ENCODE measurements at regions not wholly inside any gene's neighbourhood (a gene's known extent, or its start where the extent isn't known, plus 50 kb on each side); places are given as distances from the start of the nearest gene placed in this dataset.

DNA sequence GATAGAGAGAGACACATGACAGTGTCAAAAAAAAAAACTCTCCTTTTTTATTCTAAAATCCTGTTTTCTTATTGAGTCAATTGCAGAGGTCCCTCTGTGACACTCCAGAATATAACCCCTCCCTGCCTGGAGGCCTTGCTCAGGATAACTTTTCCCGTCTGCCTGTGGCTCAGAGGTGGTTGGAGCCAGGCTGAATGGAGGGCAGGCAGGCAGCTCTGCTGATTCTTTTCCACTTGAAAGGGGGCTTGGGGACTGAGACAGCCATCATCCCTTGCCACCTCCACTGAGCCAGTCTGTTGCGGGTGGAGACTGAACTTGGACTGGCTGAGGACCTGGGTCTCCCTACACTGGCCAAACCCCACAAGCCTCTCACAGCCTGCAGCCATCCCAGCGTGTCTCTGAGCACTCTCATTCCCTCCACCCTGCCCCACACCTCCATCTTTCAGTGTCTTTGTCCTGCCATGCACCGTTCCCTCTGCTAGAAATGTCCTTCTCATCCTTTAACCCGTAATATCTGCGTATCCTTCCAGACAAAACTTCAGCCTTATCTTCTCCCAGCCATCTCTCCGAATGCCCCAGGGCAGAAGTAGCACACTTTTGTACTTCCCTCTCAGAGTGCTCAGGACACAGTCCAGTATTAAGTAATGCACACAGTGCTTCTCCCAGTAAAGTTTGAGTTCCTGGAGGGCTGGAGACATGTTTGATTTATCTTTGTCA, 139.9 kb downstream of the CHIC2 start:
- intact Hi-C loops (cut with micrococcal nuclease): no loop called here
- Histone ChIP-seq H3K27me3 (ENCODE audit: low read length) (no peaks in the 10 kb centered on the region), H3K36me3 (ENCODE audit: low read depth, low read length) (no peaks in the 10 kb centered on the region), H3K9me2 (replicated peaks; ENCODE audit: low read length) (no peaks in the 10 kb centered on the region), H3K9ac (ENCODE audit: low read length) (no peak overlapping the region), H3K27ac (ENCODE audit: low read length) (no peak overlapping the region), H3F3A (ENCODE audit: low read length, unreplicated experiment) (no peaks in the 10 kb centered on the region), H2AFZ (ENCODE audit: low read length) (no peak overlapping the region), H3K79me2 (ENCODE audit: low read length) (no peaks in the 10 kb centered on the region), H3K4me3 (ENCODE audit: low read length) (no peak overlapping the region), H3K4me1 (ENCODE audit: insufficient read depth, low read length) (peaks cover 48% of the 10 kb centered on the region), H4K20me1 (ENCODE audit: low read length) (no peaks in the 10 kb centered on the region), H3K9me3 (ENCODE audit: low read length) (no peaks in the 10 kb centered on the region), H3K4me2 (ENCODE audit: low read length) (peak overlapping the region; percentile 17)
- TF ChIP-seq EZH2phosphoT487 (IDR thresholded peaks at IDR 0.05; ENCODE audit: borderline replicate concordance, low read length): no peak
- TF ChIP-seq, protein P1, sequence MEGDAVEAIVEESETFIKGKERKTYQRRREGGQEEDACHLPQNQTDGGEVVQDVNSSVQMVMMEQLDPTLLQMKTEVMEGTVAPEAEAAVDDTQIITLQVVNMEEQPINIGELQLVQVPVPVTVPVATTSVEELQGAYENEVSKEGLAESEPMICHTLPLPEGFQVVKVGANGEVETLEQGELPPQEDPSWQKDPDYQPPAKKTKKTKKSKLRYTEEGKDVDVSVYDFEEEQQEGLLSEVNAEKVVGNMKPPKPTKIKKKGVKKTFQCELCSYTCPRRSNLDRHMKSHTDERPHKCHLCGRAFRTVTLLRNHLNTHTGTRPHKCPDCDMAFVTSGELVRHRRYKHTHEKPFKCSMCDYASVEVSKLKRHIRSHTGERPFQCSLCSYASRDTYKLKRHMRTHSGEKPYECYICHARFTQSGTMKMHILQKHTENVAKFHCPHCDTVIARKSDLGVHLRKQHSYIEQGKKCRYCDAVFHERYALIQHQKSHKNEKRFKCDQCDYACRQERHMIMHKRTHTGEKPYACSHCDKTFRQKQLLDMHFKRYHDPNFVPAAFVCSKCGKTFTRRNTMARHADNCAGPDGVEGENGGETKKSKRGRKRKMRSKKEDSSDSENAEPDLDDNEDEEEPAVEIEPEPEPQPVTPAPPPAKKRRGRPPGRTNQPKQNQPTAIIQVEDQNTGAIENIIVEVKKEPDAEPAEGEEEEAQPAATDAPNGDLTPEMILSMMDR (conservative IDR thresholded peaks at IDR 0.05; ENCODE audit: low read depth, low read length): no peak
- no peak for TF ChIP-seq EZH2 (IDR thresholded peaks at IDR 0.05; ENCODE audit: low read length, unreplicated experiment)
- no peak for DNase-seq
- BruUV-seq (replicated peaks): no TSS peak
- ChIA-PET CTCF (interaction anchor here (0.6 kb wide), 1 partner anchor 61 kb away, joined by 3 read pairs; no protein-coding TSS in a partner anchor), POLR2A (ENCODE audit: unreplicated experiment) (no interaction called here)
- ATAC-seq: no peak

DNA sequence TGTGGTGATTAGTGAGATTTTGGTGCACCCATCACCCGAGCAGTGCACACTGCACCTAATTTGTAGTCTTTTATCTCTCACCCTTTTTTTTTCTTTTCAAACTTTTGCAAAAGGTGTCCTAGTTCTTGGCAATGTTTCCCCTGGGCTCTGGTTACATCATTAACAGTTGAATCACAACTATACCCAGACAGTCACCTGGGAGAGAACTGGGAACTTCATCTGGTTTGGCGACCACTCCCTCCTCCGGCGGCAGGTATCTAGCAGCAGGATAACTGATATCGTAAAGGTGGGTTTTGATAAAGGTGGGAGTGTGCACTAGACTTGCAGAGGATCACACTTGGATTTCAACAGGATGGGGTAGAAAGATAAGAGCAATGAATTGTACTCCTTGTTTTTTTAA, 140.5 kb downstream of the CHIC2 start:
- peak overlapping the region; percentile 17 for H3K4me2 ChIP-seq (ENCODE audit: low read length)
- H4K20me1 ChIP-seq (ENCODE audit: low read length): no peaks in the 10 kb centered on the region
- DNase-seq (peak; percentile 65), ATAC-seq (peak; percentile 31; the same call in 1 of the 2 replicates)
- H2AFZ ChIP-seq (ENCODE audit: low read length): no peak overlapping the region
- no peaks in the 10 kb centered on the region for H3K27me3 ChIP-seq (ENCODE audit: low read length)
- no peaks in the 10 kb centered on the region for H3K9me2 ChIP-seq (replicated peaks; ENCODE audit: low read length)
- H3F3A ChIP-seq (ENCODE audit: low read length, unreplicated experiment): no peaks in the 10 kb centered on the region
- TF ChIP-seq EZH2 (IDR thresholded peaks at IDR 0.05; ENCODE audit: low read length, unreplicated experiment) (no peak), EZH2phosphoT487 (IDR thresholded peaks at IDR 0.05; ENCODE audit: borderline replicate concordance, low read length) (no peak)
- TF ChIP-seq, protein P1 (conservative IDR thresholded peaks at IDR 0.05; ENCODE audit: low read depth, low read length): no peak
- H3K9me3 ChIP-seq (ENCODE audit: low read length): no peaks in the 10 kb centered on the region
- no TSS peak for BruUV-seq (replicated peaks)
- CTCF ChIA-PET: interaction anchor here (0.6 kb wide), 1 partner anchor 62 kb away, joined by 3 read pairs; no protein-coding TSS in a partner anchor
- no peaks in the 10 kb centered on the region for H3K36me3 ChIP-seq (ENCODE audit: low read depth, low read length)
- H3K27ac ChIP-seq (ENCODE audit: low read length): no peak overlapping the region
- no peak overlapping the region for H3K4me3 ChIP-seq (ENCODE audit: low read length)
- H3K9ac ChIP-seq (ENCODE audit: low read length): no peak overlapping the region
- intact Hi-C loops (cut with micrococcal nuclease): no loop called here
- no peaks in the 10 kb centered on the region for H3K79me2 ChIP-seq (ENCODE audit: low read length)
- H3K4me1 ChIP-seq (ENCODE audit: insufficient read depth, low read length): peaks cover 43% of the 10 kb centered on the region
- POLR2A ChIA-PET (ENCODE audit: unreplicated experiment): no interaction called here

DNA sequence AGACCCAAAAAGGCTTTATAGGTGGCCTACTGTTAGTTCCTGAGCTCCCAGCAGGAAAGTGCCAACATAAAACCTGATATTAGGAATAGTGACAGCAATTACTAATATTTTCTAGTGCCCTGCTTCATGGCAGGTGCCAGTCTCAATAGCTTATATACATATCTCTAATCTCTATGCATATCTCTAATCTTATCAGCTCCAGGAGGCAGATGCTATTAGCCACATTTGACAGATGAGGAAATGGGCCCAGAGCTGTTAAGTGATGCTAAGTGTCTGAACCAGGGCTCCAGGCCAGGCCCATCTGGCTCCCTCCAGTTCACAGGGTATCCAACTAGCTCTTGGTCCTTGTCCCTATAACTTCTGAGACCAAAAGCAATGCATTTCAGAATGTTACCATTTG, 142.5 kb downstream of the CHIC2 start:
- no peak for DNase-seq
- no peaks in the 10 kb centered on the region for H3K27me3 ChIP-seq (ENCODE audit: low read length)
- H3K4me1 ChIP-seq (ENCODE audit: insufficient read depth, low read length): peaks cover 52% of the 10 kb centered on the region
- TF ChIP-seq EZH2 (IDR thresholded peaks at IDR 0.05; ENCODE audit: low read length, unreplicated experiment) (no peak), EZH2phosphoT487 (IDR thresholded peaks at IDR 0.05; ENCODE audit: borderline replicate concordance, low read length) (no peak)
- TF ChIP-seq, protein P1 (conservative IDR thresholded peaks at IDR 0.05; ENCODE audit: low read depth, low read length): no peak
- no peaks in the 10 kb centered on the region for H3K9me3 ChIP-seq (ENCODE audit: low read length)
- intact Hi-C loops (cut with micrococcal nuclease): loop anchor here (1.0 kb wide), 1 partner anchor 24 kb away; no protein-coding TSS in a partner anchor
- no peak for ATAC-seq
- no peaks in the 10 kb centered on the region for H4K20me1 ChIP-seq (ENCODE audit: low read length)
- H3K9ac ChIP-seq (ENCODE audit: low read length): no peak overlapping the region
- no peaks in the 10 kb centered on the region for H3K9me2 ChIP-seq (replicated peaks; ENCODE audit: low read length)
- H3K27ac ChIP-seq (ENCODE audit: low read length): peak overlapping the region; percentile 48
- H3K79me2 ChIP-seq (ENCODE audit: low read length): no peaks in the 10 kb centered on the region
- BruUV-seq (replicated peaks): no TSS peak
- H3K4me3 ChIP-seq (ENCODE audit: low read length): no peak overlapping the region
- ChIA-PET POLR2A (ENCODE audit: unreplicated experiment) (interaction anchor here (0.7 kb wide), 1 partner anchor 67 kb away, joined by 3 read pairs; no protein-coding TSS in a partner anchor), CTCF (no interaction called here)
- no peak overlapping the region for H3K4me2 ChIP-seq (ENCODE audit: low read length)
- no peaks in the 10 kb centered on the region for H3K36me3 ChIP-seq (ENCODE audit: low read depth, low read length)
- H2AFZ ChIP-seq (ENCODE audit: low read length): no peak overlapping the region
- no peaks in the 10 kb centered on the region for H3F3A ChIP-seq (ENCODE audit: low read length, unreplicated experiment)
